Body of pancreas (tissue), 4 donors: ENCODE measurements at regions not wholly inside any gene's neighbourhood (a gene's known extent, or its start where the extent isn't known, plus 50 kb on each side); places are given as distances from the start of the nearest gene placed in this dataset.
"Not testable (repeated sequence)": the region's sequence is repeated elsewhere in the genome, so short reads cannot be mapped to it uniquely, and the experiment has no call there.

Source experiments
- ATAC-seq: fragments of 150-250 bp; one replicate; pipeline ENCODE4 v1.9.1; 2016
- DNase-seq, 4 donors: peaks; one replicate each; pipeline ENCODE4 v3.0.0-alpha.2; 2019
- H3K27ac ChIP-seq, 4 donors: fragments of 200-600 bp; sonication (generic); 1 replicate in 3 of 4; 2 replicates in 1 of 4; pipeline versions ENCODE4 v1.5.1 to v1.6.1; 2016 to 2019; ENCODE audit warnings: mild to moderate bottlenecking in 1 of 4, mixed read lengths in 1 of 4, moderate library complexity in 1 of 4
- H3K27me3 ChIP-seq, 2 donors: fragments of 200-600 bp; sonication (generic); one replicate each; pipeline ENCODE4 v1.6.0; 2016; ENCODE audit warnings: mild to moderate bottlenecking in 1 of 2
- H3K36me3 ChIP-seq, 2 donors: fragments of 200-600 bp; sonication (generic); replicated peaks in 1 of 2; 2 replicates each; pipeline ENCODE4 v1.5.1; 2016; ENCODE audit warnings: low read depth in 2 of 2; ENCODE audit not compliant: insufficient read depth in 1 of 2
- H3K4me1 ChIP-seq: fragments of 200-600 bp; sonication (generic); one replicate; pipeline ENCODE4 v1.6.0; 2016
- H3K4me3 ChIP-seq, 2 donors: fragments of 200-600 bp; sonication (generic); 1 replicate in 1 of 2; 2 replicates in 1 of 2; pipeline ENCODE4 v1.5.1; 2016 to 2019
- H3K9me3 ChIP-seq, 3 donors: fragments of 200-600 bp; sonication (generic); 1 replicate in 2 of 3; 2 replicates in 1 of 3; pipeline ENCODE4 v1.5.1; 2016
- POLR2A ChIP-seq, 3 donors: fragments of 450-650 bp; IDR thresholded peaks; one replicate each; pipeline ENCODE4 v1.6.1; 2016; ENCODE audit warnings: antibody characterized with exemption in 3 of 3, mild to moderate bottlenecking in 2 of 3
- WGBS, 2 donors: methylation state at CpG; one replicate each; pipeline ENCODE4 v1.1.5; 2017; 5-methylcytosine and 5-hydroxymethylcytosine counted together
- intact Hi-C: fragments of 100-400 bp; cut with DNase I; formaldehyde crosslinking; loops from one replicate; pipeline ENCODE4 v1.15.1; 2023
- TF ChIP-seq, protein P1 (sequence below), 7 experiments: fragments of 450-650 bp in 4 of 7; fragments of 200-600 bp in 3 of 7; sonication (generic) in 3 of 7; IDR thresholded peaks; one replicate each; pipeline ENCODE4 v1.5.1; 2016 to 2019; ENCODE audit warnings: antibody characterized with exemption in 7 of 7

DNA sequence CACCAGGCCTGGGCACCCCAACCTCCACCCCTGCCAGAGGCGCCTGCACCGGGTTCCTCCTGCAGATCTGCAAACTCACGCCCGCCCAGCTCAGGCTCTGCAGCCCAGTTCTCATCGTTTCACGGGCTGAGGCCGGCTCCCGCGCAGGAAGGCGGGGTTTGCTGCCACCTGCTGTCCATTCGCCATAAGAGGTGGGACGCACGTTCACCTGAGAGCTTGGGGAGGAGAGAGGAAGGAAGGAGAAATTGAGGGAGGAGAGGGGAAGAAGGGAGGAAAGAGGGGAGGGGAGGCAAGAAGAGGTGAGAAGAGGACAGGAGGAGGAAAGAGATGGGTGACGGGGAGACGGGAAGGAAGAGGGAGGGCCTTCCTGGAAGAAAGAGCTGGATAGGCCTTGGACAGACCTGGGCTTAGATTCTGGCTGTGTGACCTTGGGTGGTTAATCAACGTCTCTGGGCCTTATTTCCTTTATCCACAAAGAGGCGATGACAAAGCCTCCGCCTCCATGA, 114.5 kb downstream of the ADRA2C start:
- Histone ChIP-seq H3K4me1 (peaks cover 10% of the 10 kb centered on the region), H3K27ac (no peak overlapping the region), H3K4me3 (no peak overlapping the region), H3K36me3 (no peaks in the 10 kb centered on the region), H3K27me3 (peaks cover 0 to 16% of the 10 kb centered on the region in 2 donors), H3K9me3 (no peaks in the 10 kb centered on the region)
- ATAC-seq, result peak; percentile 95
- no peak for TF ChIP-seq POLR2A (IDR thresholded peaks at IDR 0.05)
- TF ChIP-seq, protein P1, sequence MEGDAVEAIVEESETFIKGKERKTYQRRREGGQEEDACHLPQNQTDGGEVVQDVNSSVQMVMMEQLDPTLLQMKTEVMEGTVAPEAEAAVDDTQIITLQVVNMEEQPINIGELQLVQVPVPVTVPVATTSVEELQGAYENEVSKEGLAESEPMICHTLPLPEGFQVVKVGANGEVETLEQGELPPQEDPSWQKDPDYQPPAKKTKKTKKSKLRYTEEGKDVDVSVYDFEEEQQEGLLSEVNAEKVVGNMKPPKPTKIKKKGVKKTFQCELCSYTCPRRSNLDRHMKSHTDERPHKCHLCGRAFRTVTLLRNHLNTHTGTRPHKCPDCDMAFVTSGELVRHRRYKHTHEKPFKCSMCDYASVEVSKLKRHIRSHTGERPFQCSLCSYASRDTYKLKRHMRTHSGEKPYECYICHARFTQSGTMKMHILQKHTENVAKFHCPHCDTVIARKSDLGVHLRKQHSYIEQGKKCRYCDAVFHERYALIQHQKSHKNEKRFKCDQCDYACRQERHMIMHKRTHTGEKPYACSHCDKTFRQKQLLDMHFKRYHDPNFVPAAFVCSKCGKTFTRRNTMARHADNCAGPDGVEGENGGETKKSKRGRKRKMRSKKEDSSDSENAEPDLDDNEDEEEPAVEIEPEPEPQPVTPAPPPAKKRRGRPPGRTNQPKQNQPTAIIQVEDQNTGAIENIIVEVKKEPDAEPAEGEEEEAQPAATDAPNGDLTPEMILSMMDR (IDR thresholded peaks at IDR 0.05), result peak; percentile 65 to 95 (median 84)
- WGBS, 2 donors, result 1 to 2% methylated on average over 16 to 18 of the region's 18 CpGs
- peak; percentile 75 to 83 (median 78) for DNase-seq
- intact Hi-C loops, result no loop called here

DNA sequence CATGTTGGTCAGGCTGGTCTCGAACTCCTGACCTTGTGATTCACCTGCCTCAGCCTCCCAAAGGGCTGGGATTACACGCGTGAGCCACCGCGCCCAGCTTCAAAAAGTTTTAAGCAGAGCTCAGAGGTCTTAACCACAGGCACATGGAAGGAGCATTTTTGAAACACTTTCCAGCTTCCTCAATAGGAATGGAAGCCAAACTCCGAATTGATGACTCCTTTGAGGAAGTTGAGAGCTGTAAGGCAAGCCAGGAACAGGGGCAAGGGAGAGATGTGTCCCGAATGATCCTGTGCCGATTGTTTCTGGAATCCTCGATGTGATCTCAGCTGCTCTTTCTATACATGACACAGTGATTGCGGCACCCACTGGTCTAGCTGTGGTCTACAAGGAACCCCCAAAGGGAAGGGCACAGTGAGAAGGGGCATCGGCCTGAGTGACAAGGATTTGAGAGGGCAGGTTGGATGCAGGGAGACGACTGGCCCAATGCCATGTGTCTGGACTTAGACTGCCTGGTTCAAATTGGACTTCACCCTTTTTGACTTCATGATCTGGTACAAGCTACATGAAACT, 116.2 kb downstream of the ADRA2C start:
- intact Hi-C loops, H3K27ac ChIP-seq, H3K4me3 ChIP-seq, H3K9me3 ChIP-seq, DNase-seq, H3K36me3 ChIP-seq, ATAC-seq: not testable (repeated sequence)
- Histone ChIP-seq H3K4me1 (peaks cover 10% of the 10 kb centered on the region), H3K27me3 (peaks cover 0 to 16% of the 10 kb centered on the region in 2 donors)
- WGBS, 2 donors, result 54 to 59% methylated on average over 12 of the region's 12 CpGs

DNA sequence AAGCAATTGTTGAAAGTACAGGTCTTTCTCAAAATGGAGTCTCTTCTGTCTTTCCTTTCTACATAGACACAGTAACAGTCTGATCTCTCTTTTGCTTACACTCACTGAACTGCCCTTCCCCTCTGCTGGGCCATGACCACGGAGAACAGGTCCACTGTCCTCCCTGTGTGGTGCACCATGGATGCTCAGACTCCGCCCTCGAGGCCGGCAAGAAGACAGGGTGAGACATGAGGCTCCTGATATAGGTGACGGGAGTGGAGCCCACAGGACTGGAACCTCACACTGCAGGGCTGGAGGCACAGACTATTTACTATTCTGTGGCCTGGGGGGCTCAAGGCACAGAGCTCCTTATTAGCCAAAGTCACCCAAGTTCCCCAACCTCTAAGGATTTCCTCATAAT, 118.1 kb downstream of the ADRA2C start:
- H3K36me3 ChIP-seq, DNase-seq, intact Hi-C loops, H3K9me3 ChIP-seq, H3K27ac ChIP-seq, H3K4me3 ChIP-seq, H3K27me3 ChIP-seq, ATAC-seq: not testable (repeated sequence)
- 59 to 68% methylated on average over 5 of the region's 5 CpGs for WGBS, 2 donors
- peaks cover 10% of the 10 kb centered on the region for H3K4me1 ChIP-seq

DNA sequence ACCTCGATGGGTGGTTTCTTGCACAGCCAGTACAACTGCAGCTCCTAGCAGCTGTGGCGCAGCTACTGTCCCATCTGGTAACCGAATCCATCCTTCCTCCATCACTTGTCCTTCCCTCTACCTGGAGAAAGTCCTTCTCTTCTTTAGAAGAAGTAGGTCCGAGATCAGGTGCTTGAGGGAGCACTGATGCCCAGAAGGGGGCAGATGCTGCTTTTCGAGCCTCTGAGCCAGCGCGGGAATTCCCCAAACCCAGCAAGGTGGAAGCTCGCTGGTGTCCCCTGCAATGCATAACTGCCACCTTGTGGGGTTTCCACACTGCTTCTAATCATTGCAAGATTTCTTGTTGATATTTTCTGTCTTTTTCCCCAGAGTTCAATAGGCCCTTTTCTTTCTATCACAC, 127.4 kb downstream of the ADRA2C start:
- WGBS, 2 donors, result 7 to 32% methylated on average over 5 to 8 of the region's 8 CpGs
- H3K4me3 ChIP-seq, intact Hi-C loops, DNase-seq, H3K9me3 ChIP-seq, ATAC-seq, H3K27me3 ChIP-seq, H3K36me3 ChIP-seq, H3K27ac ChIP-seq, H3K4me1 ChIP-seq: not testable (repeated sequence)

DNA sequence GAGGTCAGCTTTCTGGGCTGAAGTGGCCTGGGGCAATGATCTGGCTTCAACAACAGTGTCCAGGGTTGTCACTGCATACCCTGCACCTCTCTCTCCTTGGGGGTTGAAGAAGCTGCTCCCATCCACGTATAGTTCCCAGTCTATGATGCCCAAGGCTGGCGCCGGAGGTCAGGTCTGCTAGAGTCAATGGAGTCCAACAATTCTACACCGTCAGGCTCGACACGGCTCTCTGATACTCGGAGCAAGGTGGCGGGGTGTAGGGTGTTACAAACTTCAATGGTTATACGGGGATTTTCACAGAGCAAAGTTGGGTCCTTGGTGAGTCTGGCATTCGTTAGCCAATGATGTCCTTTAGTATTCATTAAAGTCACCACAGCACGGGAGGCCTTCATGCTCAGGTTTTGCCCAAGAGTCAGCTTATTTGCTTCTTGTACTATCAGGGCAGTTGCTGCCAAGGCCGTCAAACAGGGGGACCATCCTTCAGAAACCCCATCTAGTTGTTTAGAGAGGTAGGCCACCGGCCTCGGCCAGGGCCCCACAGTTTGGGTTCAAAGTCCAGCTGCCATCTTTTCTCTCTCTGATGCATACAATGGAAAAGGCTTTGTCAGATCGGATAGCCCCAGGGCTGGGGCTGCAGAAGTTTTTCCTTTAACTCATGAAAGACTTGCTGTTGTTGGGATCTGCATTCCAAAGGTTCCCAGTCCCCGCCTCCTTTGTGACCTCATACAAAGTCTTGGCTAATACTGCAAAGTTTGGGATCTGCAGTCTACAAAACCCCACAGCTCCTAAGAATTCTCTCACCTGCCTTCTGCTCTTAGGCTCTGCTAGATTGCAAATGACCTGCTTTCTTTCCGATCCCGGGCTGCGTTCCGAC, 128.1 kb downstream of the ADRA2C start:
- H3K4me1 ChIP-seq, ATAC-seq, H3K36me3 ChIP-seq, H3K27ac ChIP-seq, DNase-seq, H3K4me3 ChIP-seq, H3K9me3 ChIP-seq, H3K27me3 ChIP-seq, intact Hi-C loops: not testable (repeated sequence)
- 67 to 68% methylated on average over 20 of the region's 20 CpGs for WGBS, 2 donors

DNA sequence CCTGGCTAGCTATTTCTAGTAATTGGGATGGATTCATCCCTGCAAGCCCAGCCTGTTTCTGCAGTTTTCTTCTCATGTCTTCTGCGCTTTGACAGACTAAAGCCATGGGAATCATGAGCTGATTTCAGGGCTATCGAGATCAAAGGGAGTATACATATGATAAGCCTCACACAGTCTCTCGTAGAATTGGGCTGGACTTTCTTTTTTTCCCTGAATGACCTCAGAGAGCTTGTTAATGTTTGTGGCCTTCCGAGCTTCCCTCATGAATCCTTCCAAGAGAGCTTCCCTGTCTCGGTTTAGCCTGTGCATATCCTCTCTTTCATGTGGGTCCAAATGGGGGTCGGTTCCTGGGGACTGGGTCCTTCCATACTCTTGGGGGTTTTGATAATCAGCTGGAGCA, 130.3 kb downstream of the ADRA2C start:
- 38 to 46% methylated on average over 6 of the region's 6 CpGs for WGBS, 2 donors
- TF ChIP-seq, protein P1 (IDR thresholded peaks at IDR 0.05), result no peak
- no peak for TF ChIP-seq POLR2A (IDR thresholded peaks at IDR 0.05)
- Histone ChIP-seq H3K4me1 (no peaks in the 10 kb centered on the region), H3K9me3 (no peaks in the 10 kb centered on the region), H3K36me3 (no peaks in the 10 kb centered on the region), H3K4me3 (no peak overlapping the region), H3K27ac (no peak overlapping the region), H3K27me3 (no peaks in the 10 kb centered on the region)
- intact Hi-C loops, result no loop called here
- no peak for ATAC-seq
- DNase-seq, result no peak

DNA sequence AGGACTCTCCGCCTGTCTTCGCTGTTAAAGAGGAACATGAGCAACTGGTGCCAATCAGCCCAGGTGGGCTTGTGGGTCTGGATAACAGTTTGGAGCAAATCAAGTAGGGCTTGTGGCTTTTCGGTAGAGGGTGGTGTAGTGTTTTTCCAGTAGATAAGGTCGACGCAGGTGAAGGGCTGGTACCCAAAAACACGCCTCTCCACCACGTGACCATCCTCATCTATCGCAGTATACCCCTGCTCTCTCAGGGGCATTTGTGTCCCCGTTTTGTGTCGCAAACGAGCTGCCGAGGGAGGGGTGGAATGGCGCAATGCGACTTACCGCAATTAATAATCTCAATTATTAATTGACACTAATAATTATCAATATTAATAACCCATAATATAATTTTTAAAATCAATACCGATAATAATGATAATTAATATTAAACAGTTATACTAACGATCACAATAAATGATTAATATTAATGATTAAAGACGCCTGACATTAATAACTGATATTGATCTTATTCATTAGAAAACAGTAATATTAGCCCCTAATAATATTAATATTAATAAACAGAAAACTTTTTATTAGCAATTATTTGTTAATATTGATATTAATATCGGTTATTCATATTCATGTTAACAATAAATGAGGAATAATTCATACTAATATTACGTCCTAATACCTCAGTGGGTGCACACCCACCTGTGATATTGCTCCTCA, 130.8 kb downstream of the ADRA2C start:
- DNase-seq, H3K27me3 ChIP-seq, H3K36me3 ChIP-seq, H3K9me3 ChIP-seq, H3K27ac ChIP-seq, H3K4me3 ChIP-seq, ATAC-seq, H3K4me1 ChIP-seq, intact Hi-C loops: not testable (repeated sequence)
- 72 to 75% methylated on average over 20 of the region's 20 CpGs for WGBS, 2 donors
